Stimulated activated CD8-positive, alpha-beta memory T cell treated with anti-CD3 and anti-CD28 coated beads, Interleukin-12 subunit alpha, Interleukin-12 subunit beta, amount 100 ng/mL, for 1 hour (primary cell): ENCODE measurements at regions not wholly inside any gene's neighbourhood (a gene's known extent, or its start where the extent isn't known, plus 50 kb on each side); places are given as distances from the start of the nearest gene placed in this dataset.
"Not testable (repeated sequence)": the region's sequence is repeated elsewhere in the genome, so short reads cannot be mapped to it uniquely, and the experiment has no call there.

Source experiments
- DNase-seq: peaks from one replicate; pipeline ENCODE4 v3.0.0-alpha.2; 2020; ENCODE audit warnings: low read depth

DNA sequence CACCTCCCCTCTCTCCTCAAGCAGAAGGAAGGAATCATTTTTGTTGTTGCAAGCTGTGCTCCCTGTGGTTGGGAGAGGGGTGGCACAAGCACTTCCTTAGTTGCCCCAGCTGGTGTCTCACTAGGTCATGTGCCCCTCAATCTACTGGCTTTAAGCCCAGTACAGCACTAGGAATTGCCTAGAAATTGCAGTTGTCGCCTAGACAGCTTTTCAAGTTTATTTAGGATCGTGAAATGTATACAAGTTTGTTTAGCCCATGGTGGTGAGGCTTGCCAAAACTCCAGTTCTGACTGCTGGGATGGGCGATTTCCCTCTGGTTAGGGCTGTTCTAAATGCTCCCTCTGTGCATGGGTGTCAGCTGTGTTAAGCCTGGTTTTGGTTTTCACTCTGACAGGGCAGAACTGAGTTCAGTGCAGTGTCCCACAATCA, 126.8 kb upstream of the ZNF644 start:
- no peak for DNase-seq

DNA sequence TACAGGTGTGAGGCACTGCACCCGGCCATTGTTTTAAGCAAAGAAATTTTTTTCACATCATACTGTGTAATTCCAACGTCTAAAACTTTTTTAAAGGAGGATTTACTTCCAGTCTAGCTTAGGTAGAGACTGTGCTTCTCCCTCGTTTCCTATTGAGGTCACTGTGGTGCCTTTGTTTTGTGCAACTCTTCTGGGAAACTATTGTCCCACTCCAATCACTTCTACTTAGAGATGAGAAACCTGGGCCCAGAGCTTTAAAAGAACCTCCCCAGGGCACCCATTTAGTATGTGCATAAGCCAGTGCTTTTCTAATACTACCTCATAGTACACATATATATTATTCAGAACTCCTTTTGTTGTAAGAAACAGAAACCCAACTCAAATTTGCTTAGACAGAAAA, 120.0 kb upstream of the ZNF644 start:
- DNase-seq: no peak

DNA sequence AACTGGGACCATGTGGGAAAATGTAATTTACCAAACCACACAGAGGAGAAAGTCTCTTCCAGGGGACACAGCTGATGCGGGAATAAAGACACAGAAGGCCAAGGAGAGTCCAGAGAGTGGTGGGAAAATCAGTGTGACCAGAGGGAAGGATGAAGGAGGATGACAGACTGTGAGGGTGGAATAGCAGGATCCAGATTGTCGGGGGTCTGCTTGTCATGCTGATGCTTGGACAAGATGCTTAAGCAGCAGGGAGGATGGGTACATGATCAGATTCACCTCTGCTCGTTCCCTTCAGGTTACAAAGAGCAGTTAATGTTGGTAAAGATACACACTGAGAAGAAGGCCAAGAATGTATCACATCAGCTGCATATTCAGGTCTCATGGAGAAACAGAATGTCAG, 117.1 kb upstream of the ZNF644 start:
- no peak for DNase-seq

DNA sequence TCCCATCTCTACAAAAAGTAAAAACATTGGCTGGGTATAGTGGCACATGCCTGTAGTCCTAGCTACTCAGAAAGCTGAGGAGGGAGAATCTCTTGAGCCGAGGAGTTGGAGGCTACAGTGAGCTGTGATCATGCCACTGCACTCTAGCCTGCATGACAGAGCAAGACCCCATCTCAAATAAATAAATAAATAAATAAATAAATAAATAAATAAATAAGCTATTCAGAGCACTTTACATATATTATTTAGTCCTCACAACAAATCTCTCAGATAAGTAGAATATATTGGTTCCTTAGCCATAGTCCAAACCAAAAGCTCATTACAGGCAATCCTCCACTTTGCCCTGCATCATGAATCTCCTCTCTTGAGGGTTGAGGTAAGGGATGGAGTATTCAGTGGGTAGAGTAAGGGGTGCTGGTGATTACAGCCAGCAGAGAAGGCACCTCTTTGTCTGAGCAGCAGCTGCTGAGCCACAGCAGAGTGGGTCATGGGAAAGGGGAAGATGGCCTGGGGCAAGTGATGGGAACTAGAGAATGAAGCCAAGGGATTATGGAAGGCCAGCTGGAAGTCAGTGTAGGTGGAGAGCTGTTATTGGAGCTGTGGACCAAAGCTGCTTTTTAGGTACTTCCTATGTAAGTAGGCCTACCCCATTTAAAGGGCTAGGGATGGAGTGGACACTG, 115.5 kb upstream of the ZNF644 start:
- DNase-seq: no peak

DNA sequence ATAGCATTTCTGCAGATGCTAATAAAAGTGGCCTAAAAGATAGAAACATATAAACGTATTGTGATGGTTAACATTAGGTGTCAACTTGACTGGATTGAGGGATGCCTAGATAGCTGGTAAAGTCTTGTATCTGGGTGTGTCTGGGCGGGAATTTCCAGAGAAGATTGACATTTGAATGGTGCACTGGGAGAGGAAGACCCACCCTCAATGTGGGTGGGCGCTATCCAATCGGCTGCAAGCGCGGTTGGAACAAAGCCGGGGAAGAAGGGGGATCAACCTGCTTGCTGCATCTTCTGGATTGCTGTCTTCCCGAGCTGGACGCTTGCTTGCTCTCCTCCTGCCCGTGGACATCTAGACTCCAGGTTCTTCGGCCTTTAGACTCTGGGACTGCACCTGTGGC, 114.0 kb upstream of the ZNF644 start:
- DNase-seq: no peak

DNA sequence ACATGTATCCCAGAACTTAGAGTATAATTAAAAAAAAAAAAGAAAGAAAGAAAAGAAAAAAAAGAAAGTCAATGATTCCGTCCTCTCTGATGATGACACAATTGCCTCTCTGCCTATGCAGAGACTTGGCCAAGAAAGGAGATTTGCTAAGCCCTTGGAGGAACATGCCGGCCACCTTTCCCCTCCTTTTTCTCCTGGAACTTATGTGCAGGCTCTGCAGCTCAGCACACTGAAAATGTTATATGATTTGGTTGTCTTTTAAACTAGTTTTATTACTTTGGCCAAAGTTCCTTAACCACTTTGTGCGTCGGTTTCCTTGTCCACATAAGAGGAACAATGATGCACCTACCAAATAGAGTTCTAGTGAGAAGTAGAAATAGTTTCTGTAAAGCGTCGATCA, 111.4 kb upstream of the ZNF644 start:
- DNase-seq: no peak

DNA sequence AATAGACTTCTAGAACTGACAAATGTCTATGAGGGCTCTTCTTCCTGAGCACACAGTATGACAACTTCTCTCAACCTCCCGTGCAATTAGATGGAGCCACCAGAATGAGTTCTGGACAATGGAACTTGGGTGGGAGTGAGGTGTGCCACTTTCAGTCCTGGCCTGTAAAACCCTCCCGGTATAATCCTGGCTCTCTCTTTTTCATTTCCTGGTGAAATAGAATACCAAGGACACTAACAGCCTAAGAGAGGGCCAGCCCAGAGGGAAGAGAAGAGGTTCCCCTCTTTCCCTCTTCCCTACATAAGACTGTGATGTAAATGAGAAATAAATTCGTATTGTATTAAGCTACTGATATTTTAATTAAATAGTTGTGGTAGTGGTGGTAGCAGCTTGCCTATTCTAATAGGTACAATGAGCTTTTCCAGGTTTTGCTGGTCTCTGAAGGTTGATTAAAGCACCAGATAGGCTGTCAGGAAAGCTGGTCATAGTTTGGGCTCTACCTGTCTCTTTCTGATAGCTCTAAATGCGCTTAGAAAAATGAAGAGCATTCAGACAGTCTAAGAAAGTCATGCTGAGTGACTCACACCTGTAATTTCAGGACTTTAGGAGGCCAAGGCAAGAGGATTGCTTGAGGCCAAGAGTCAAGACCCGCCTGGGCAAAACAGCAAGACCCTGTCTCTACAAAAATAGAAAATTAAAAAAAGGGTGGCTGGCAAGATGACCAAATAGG, 108.6 kb upstream of the ZNF644 start:
- DNase-seq: no peak

DNA sequence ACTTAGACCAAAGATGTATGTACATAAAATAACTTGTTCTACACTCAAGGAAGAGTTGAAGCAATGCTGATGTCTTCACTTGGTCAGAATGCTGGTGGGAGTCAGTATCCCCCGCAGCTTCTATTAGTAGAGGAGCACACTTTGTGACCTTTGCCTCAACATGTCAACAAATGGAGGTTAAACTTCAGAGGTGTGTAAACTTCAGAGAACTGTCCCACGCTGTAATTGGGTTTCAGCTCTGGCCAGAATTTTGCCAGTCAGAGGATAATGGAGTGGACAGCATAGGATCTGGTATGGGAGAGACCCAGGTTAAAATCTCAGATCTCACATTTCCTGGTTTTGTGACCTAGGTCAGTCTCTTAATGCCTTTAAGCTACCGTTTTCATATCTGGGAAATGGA, 107.6 kb upstream of the ZNF644 start:
- no peak for DNase-seq

DNA sequence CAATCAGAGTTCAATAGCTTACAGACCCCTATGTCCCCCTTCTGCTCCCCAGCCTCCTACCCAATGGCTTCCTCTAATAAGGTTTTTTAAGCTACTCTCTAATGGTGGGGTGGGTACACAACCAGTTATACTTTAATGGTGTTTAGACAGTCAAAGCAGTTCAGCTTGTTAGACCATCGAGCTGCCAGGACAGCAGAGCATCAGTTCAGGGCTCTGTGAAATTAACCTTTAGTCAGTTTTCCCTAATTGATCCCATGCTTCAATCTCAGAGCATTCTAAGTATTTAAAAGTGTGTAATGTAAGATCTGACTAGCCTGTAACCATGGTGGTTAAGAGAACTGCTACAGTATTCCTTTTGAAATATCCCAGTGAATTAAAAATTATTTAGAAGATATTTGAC, 107.2 kb upstream of the ZNF644 start:
- DNase-seq: no peak

DNA sequence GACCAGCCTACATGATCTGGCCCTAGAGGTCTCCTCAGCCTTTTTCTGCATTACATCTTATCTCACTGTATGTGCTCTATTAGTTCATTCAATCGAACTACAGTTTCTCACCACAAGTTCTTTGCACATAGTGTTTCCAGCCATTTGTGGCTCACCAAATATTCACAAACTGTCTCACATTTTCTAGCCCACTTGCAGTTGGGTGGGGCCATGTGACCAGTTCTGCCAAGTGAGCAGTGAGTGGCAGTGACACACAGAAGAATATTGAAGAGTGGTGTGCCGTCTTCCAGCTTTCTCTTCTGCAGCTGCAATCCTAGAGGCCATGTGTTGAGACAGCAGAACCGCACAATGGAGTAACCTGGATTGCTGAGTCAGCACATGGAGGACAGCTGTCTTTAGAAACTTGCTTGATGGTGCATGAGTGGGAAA, 103.2 kb upstream of the ZNF644 start:
- no peak for DNase-seq

DNA sequence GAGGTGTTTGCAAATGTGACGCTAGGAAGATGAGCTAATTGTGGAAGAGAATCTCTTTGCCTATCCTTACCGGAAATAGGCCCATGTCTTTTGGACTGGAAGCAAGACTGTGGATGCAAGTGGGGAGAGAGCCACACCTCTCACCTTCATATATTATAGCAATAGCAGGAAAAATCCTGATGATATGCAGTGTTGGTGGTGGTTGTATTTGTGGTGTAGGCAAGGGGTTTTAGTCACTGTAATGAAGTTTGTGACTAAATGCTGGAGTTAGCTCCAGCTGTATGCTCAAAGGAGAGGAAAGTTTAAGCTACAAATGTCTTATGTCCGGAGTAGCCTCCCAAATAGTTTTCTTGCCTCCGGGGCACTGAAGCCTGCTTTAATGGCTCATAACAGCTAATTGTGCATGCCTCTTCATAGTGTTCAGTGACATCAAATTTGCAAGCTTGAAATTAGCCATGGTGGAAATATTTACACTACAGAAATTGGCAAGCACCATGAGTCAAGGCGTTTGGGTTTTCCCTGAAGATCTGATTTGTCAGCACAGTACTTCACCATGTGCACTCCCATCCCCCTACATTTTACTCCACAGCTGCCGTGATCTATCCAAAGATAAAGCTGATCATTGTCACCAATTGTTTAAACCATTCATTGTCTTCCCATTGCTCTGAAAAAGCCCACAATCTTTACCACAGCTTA, 102.6 kb upstream of the ZNF644 start:
- DNase-seq: no peak

DNA sequence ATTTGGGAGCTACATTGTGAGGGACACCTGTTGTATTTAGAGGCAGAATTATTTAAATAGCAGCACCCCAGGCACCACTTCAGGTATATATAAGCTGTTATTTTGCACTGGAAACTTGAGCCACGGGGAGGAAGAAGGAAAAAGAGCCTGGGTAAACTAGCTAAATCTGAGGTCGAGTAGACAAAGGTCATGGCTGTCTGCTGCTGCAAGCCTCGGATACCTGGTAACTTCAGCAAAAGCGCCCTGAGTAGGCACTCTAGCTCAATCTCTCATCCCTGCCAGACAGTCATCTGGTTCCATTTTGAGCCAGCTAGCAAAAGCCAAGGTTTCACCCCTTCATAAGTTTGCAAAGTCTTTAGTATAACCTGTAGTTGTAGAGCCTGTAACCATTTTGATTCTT, 101.9 kb upstream of the ZNF644 start:
- no peak for DNase-seq

DNA sequence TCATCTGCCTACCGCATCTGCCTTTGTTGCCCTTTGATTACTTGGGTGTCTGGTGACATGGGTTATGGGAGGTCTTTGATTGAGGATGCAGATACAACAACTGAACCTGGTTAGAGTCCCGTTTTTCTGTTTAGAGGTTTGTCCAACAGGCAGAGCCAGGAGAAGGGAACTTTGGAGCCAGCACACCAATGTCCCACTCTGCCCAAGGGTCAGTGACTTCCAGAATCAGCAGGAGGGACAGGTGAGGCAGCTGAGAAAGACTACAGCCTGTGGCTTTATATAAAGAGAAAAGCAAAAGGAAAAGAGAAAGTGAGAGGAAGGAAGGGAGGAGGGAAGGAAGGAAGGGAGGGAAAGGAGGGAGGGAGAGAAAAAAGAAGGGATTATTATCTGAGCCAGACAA, 101.5 kb upstream of the ZNF644 start:
- DNase-seq: no peak

DNA sequence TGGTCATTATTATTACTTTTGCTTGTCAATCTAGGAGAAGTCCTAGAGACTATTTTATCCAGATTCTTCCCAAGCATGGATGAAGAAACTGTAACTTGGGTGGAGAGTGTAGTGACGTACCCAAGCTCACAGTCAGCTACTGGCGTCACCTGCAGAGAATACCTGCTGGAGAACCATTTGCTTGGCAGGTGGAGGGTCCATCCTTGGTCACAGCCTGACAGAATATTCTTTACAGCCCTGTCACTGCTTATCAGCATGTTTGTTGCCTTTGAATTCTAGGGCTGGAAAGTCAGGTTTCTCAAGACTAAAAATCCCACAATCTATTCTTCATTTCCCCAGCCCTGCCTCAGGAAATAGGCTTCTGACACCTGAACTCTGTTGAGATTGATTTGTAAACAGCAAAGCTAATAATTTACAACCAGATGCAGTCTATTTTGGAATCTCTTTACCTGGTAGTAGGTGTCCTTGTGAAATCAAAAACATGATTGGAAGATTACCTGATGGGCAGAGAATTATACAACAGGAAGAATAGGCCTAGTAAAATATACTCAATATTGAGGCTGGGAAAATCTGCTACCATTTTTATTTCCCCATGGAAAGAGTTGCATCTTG, 100.4 kb upstream of the ZNF644 start:
- no peak for DNase-seq

DNA sequence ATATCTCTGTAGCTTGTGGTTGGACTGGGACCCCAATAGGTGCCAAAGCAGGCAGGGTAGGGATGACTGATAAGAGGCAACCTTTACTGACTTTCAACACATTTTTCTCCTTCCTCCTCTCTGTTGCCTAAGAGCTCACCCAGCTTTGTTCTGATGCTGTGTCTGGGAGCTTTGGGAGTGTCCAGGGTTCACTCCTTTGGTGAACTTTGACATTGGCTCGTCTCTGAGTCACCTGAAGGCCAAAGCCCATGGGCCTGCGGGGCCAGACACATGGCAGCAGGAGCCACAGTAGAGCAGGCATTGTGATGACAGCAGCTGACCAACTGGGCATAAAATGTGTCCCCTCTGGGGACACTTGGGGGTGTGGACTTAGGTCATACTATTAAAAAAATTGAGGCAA, 99.5 kb upstream of the ZNF644 start:
- DNase-seq: no peak

DNA sequence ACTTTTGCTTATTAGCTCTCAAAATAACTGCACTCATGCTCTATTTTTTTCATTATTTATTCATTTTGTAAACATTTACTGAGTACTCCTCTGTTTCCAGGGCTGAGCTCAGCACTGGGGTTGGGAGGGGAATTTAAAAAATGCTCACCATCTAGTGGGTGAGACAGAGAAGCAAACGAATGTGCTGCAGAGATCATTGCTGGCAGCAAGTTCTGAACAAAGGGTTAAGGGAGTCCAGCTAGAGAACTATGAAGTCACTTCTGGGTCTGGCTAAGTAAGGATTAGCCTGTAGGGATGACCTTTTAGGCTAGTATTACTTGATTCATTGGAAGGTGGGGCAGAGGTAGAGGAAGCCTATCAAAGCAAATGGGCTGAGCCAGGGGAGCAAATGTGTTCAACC, 99.1 kb upstream of the ZNF644 start:
- no peak for DNase-seq

DNA sequence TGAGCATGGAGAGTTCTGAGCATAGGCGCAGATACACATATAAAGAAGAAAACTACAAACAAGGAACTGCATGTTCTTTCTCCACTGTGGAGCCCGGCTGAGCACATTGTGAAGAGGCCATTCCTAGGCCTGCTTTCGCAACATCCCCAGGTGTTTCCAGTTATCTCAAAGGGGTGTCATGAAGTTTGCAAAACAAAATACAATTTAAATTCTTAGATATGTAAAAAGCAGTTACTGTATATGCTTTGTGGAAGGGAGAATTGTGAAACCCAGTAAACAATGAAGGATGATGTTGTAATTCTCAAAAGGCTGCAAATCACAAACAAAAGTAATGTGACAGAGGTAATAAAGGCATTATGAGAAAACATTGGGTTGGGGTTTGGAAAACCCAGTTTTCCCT, 98.6 kb upstream of the ZNF644 start:
- no peak for DNase-seq

DNA sequence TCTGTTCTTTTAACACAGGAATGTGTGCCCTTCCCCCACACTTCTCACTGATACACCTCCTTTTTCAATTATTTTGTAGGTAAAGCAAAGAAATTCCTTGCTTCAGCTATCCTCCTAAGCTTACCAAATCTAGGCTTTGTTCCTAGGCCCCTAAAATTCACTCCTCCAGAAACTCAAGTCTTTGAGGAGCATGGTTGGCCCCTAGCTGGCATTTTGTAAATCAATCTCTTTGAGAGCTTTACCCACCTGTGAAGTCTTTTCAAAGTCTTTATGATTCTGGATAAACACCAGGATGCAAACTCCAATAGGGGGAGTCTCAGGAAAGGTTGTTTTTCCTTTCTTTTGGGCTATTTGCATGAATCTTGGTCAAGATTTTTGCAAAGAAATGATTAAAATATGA, 82.9 kb upstream of the ZNF644 start:
- no peak for DNase-seq

DNA sequence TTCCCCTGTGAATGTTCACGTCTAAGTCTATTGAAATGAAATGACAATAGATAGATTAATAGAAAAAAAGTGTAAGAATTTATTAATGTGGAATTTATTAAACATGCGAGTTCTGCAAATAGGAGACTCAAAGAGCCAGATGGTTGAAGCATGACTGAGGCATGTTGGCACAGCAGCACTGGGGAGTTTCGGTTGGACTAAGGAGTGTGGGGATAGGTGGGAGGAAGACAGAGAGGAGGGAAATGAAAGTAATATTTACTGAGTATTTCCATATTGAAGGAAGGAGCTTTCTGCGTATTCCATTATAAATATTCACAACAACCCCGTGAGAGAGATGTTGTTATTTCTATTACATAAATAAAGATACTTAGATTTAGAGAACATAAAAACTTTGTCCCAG, 79.5 kb upstream of the ZNF644 start:
- DNase-seq: no peak

DNA sequence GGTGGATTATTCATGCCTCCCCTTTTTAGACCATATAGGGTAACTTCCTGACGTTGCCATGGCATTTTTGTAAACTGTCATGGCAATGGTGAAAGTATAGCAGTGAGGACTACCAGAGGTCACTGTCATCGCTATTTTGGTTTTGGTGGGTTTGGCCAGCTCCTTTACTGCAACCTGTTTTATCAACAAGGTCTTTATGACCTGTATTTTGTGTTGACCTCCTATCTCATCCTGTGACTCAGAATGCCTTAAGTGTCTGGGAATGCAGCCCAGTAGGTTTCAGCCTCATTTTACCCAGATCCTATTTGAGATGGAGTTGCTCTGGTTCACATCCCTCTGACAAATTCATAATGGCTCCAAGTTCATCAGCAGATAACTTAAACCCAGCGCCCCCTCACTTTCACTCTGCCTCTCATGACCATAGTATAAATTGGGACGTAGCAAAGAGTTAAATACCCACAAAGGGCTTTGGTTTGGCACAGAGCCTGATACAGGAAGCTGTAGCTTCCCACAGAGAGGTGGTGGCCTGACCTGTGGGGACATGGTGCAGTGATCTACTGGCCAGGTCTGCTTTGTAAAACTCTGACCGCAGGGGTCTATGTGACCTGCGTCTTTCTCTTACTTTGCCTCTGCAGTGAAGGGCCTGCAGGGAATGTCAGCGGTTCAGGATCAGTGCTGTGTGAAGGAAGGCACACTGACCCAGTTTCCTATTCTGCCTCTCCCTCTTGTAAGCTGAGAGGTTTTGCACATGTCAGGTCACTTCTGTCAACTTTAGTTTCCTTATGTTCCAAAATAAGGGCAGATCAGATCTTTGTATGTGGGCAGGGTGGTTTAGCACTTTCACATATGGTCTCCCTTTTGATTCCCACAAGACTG, 78.1 kb upstream of the ZNF644 start:
- no peak for DNase-seq

DNA sequence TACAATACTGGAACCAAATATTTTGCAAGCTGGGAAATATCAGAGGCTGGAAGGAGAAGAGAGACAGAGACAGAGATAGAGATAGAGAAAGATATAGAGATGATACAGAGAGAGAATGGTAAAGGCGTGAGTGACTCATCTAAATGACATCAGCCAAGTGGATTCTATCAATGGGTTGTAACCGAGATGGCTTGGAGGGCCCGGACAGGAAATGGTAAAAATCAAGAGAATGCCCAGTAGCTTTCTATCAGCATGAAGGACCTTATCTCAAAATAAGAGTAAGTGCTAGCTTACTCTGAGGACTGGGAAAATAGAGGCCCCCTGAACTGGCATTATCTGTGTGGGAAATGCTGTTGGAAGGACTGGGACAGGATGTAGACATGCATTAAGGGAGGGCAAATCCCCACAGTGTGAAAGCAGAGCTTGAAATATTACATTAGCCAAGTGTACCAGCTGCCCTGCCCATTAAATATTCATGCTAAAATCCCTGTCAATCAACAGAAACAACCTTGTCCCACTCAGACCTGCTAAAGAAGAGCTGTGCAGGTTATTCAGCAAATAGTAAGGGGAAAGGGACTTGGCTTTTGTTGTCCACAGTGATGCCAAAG, 76.6 kb upstream of the ZNF644 start:
- no peak for DNase-seq

DNA sequence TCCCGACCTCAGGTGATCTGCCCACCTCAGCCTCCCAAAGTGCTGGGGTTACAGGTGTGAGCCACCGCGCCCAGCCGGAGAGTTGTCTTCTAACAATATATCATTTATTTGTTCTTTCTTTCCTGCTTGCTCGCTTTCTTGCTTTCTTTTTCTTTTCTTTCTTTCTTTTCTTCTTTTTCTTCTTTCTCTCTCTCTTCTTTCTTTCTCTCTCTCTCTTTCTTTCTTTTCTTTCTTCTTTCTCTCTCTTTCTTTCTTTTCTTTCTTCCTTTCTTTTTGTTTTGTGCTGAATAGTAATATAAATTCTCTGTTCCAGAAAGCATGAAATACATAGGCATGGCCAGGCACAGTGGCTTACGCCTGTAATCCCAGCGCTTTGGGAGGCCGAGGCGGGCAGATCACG, 73.5 kb upstream of the ZNF644 start:
- not testable (repeated sequence) for DNase-seq
